ENCODE measurements at regions not wholly inside any gene's neighbourhood (a gene's known extent, or its start where the extent isn't known, plus 50 kb on each side); places are given as distances from the start of the nearest gene placed in this dataset.

GRCh38 chr16:50944033-50944432 lies 202.1 kb downstream of the CYLD start:
- TF ChIP-seq, protein P1, sequence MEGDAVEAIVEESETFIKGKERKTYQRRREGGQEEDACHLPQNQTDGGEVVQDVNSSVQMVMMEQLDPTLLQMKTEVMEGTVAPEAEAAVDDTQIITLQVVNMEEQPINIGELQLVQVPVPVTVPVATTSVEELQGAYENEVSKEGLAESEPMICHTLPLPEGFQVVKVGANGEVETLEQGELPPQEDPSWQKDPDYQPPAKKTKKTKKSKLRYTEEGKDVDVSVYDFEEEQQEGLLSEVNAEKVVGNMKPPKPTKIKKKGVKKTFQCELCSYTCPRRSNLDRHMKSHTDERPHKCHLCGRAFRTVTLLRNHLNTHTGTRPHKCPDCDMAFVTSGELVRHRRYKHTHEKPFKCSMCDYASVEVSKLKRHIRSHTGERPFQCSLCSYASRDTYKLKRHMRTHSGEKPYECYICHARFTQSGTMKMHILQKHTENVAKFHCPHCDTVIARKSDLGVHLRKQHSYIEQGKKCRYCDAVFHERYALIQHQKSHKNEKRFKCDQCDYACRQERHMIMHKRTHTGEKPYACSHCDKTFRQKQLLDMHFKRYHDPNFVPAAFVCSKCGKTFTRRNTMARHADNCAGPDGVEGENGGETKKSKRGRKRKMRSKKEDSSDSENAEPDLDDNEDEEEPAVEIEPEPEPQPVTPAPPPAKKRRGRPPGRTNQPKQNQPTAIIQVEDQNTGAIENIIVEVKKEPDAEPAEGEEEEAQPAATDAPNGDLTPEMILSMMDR (IDR thresholded peaks at IDR 0.05): no peak
- TF ChIP-seq POLR2AphosphoS5 (IDR thresholded peaks at IDR 0.05): no peak
